ENCODE measurements at regions not wholly inside any gene's neighbourhood (a gene's known extent, or its start where the extent isn't known, plus 50 kb on each side); places are given as distances from the start of the nearest gene placed in this dataset.
"Not testable (repeated sequence)": the region's sequence is repeated elsewhere in the genome, so short reads cannot be mapped to it uniquely, and the experiment has no call there.

DNA sequence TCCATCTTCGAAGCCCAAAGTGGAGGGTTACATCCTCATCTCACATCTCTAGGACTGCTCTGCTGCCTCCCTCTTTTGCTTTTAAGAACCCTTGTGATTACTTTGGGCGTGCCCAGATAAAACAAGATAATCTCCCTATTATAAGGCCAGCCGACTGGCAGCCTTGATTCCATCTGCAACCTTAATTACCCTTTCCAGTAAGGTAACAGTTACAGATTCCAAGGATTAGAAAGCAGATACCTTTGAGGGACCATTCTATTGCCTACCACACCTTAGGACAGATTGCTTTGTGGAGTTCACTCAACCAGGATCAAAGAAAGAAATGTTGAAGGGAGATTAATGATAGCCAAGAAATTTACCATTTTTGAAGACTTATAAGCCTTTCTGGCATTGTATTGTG, 250.8 kb upstream of the ACVR2A start:
- DNase-seq (no peak), ATAC-seq (no peak)
- Mint-ChIP-seq H3K27me3 (ENCODE audit: low read depth) (no peaks in the 10 kb centered on the region), H3K4me1 (ENCODE audit: low read depth) (no peaks in the 10 kb centered on the region), H3K4me3 (no peak overlapping the region), H3K36me3 (ENCODE audit: insufficient read depth) (no peaks in the 10 kb centered on the region), H3K9me3 (peaks cover 10% of the 10 kb centered on the region)

DNA sequence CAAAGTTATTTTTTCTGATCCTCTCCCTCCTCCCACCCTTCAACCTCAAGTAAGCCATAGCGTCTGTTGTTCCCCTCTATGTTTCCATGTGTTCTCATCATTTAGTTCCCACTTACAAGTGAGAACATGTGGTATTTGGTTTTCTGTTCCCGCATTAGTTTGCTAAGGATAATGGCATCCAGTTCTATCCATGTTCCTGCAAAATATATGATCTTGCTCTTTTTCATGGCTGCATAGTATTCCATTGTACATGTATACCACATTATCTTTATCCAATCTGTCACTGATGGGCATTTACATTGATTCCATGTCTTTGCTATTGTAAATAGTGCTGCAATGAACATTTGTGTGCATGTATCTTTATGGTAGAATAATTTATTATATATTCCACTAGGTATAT, 252.0 kb upstream of the ACVR2A start:
- not testable (repeated sequence) for H3K9me3 Mint-ChIP-seq; ATAC-seq; H3K36me3 Mint-ChIP-seq (ENCODE audit: insufficient read depth); H3K27me3 Mint-ChIP-seq (ENCODE audit: low read depth); H3K4me1 Mint-ChIP-seq (ENCODE audit: low read depth); H3K4me3 Mint-ChIP-seq; DNase-seq

DNA sequence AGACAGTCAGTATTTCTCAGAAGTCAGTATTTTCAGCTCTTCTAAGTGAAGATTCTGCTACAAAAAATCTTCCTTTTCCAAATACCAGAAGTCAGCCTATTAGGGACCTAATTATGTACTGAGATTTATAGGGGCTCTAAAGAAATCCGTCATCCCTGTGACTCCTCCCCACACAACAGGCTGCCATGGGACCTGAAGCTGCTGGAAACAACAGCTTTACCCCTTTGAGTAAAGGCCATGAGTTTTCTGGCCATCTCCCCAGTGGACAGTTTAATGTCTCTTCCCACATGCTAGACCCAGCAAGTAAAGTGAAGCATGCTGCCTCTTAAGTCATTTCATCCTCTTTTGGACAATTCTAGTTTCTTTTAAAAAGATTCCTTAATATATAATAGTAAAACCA, 255.7 kb upstream of the ACVR2A start:
- Mint-ChIP-seq H3K27me3 (ENCODE audit: low read depth) (no peaks in the 10 kb centered on the region), H3K9me3 (peaks cover 7% of the 10 kb centered on the region), H3K36me3 (ENCODE audit: insufficient read depth) (no peaks in the 10 kb centered on the region), H3K4me3 (no peak overlapping the region), H3K4me1 (ENCODE audit: low read depth) (no peaks in the 10 kb centered on the region)
- no peak for DNase-seq
- ATAC-seq = no peak

DNA sequence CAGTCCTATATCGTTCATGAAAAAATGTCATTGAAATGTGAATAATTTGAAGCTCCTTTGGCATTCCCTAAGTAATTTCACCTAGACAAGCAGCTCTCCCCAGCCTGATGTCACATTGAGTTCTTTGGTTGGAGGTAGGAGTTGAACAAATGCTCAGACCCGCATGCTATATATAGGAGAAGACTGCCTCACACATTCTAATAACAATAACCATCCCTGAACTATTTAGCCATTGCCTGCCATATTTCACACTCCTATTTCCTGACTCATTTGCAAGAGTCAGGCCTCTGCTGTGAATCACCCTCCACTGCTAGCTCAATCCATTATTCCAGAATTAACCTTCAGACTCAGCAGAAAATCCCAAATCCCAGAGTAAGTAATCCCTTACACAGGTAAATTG, 256.6 kb upstream of the ACVR2A start:
- Mint-ChIP-seq H3K9me3 (peaks cover 7% of the 10 kb centered on the region), H3K27me3 (ENCODE audit: low read depth) (no peaks in the 10 kb centered on the region), H3K4me1 (ENCODE audit: low read depth) (no peaks in the 10 kb centered on the region), H3K4me3 (no peak overlapping the region), H3K36me3 (ENCODE audit: insufficient read depth) (no peaks in the 10 kb centered on the region)
- ATAC-seq (no peak), DNase-seq (no peak)

GRCh38 chr2:147578529-147578928, 266.3 kb upstream of the ACVR2A start:
- Mint-ChIP-seq H3K4me1 (ENCODE audit: low read depth) (no peaks in the 10 kb centered on the region), H3K36me3 (ENCODE audit: insufficient read depth) (no peaks in the 10 kb centered on the region), H3K9me3 (no peaks in the 10 kb centered on the region), H3K27me3 (ENCODE audit: low read depth) (no peaks in the 10 kb centered on the region), H3K4me3 (no peak overlapping the region)
- ATAC-seq (no peak), DNase-seq (no peak)

GRCh38 chr2:147577998-147578380, 266.8 kb upstream of the ACVR2A start:
- no peak overlapping the region for H3K4me3 Mint-ChIP-seq
- no peak for DNase-seq
- no peak for ATAC-seq
- no peaks in the 10 kb centered on the region for H3K9me3 Mint-ChIP-seq
- no peaks in the 10 kb centered on the region for H3K4me1 Mint-ChIP-seq (ENCODE audit: low read depth)
- no peaks in the 10 kb centered on the region for H3K27me3 Mint-ChIP-seq (ENCODE audit: low read depth)
- no peaks in the 10 kb centered on the region for H3K36me3 Mint-ChIP-seq (ENCODE audit: insufficient read depth)

DNA sequence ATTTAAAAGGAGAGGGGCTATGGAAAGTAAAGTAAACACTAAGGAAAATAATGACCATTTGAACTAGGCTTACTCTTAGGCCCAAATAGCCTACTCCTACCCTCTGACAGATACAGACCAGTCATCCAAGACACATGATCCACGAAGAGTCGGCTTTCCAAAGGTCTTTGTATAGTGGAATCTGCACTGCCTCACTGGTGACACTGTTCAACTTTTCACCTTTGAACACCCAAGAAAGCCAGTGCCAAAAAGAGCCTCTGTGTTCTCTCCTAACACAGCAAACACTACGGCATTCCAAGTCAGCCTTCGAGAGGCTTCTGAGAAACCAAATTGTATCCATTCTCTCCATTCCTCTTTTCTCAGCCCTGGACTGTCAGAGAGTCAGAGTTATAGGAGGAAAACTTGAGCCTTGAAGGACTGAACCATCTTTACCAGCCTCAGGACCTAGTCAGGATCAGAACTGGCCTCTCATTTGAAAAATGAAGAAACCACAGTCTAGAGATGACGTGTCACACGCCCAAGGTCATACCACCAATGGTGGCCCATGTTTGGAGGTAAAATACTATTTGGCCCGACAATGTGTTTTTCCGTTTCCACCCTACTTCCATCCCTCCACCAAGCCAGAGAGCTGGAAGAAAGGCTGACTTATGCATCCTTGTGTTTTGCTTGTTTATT, 267.4 kb upstream of the ACVR2A start:
- DNase-seq (no peak), ATAC-seq (no peak)
- H3K9me3 Mint-ChIP-seq = no peaks in the 10 kb centered on the region
- no peak overlapping the region for H3K4me3 Mint-ChIP-seq
- no peaks in the 10 kb centered on the region for H3K4me1 Mint-ChIP-seq (ENCODE audit: low read depth)
- no peaks in the 10 kb centered on the region for H3K27me3 Mint-ChIP-seq (ENCODE audit: low read depth)
- H3K36me3 Mint-ChIP-seq (ENCODE audit: insufficient read depth) = no peaks in the 10 kb centered on the region

GRCh38 chr2:147575106-147575505, 269.7 kb upstream of the ACVR2A start:
- H3K9me3 Mint-ChIP-seq = peaks cover 5% of the 10 kb centered on the region
- H3K4me3 Mint-ChIP-seq = no peak overlapping the region
- no peaks in the 10 kb centered on the region for H3K36me3 Mint-ChIP-seq (ENCODE audit: insufficient read depth)
- ATAC-seq (no peak), DNase-seq (no peak)
- H3K4me1 Mint-ChIP-seq (ENCODE audit: low read depth) = no peaks in the 10 kb centered on the region
- no peaks in the 10 kb centered on the region for H3K27me3 Mint-ChIP-seq (ENCODE audit: low read depth)

DNA sequence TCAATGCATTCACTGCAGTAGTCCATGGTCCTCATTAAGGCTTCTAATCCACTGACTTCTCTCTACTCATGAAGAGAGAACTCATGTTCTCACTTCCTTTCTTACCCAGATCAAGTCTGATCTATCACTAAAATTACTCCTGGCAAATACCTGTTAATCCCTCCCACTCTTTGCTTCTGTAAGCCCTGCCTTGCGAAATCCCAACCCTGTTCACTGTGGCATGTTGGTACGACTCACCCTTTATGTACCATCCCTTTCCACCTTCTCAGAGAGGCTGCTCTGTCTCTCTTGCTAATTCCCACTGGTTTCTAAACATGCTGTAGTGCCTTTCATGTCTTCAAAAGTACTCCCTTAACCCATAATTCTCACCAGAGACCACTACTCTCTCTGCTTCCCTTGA, 272.2 kb upstream of the ACVR2A start:
- Mint-ChIP-seq H3K4me3 (no peak overlapping the region), H3K36me3 (ENCODE audit: insufficient read depth) (no peaks in the 10 kb centered on the region), H3K27me3 (ENCODE audit: low read depth) (no peaks in the 10 kb centered on the region), H3K9me3 (peaks cover 5% of the 10 kb centered on the region), H3K4me1 (ENCODE audit: low read depth) (no peaks in the 10 kb centered on the region)
- ATAC-seq (no peak), DNase-seq (no peak)

DNA sequence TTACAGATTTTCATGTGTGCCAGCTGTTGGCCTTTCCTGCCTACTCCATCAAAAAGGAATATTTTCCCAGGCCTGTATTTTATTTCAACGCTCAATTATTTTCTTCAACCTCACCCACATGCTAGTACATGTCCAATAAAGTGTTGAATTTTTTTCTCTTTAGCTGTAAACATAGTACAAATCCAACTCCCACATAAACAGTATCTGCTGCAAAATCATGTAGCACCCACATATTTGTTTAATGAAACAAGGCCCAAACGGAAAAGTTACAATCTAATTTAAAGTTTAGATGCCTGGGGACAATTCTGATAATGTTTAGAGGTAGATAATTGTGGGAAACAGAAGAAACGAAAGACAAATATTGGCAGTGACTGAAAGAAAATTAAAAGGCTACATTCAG, 275.4 kb upstream of the ACVR2A start:
- peaks cover 5% of the 10 kb centered on the region for H3K9me3 Mint-ChIP-seq
- H3K27me3 Mint-ChIP-seq (ENCODE audit: low read depth) = no peaks in the 10 kb centered on the region
- DNase-seq (no peak), ATAC-seq (no peak)
- H3K4me3 Mint-ChIP-seq = no peak overlapping the region
- H3K36me3 Mint-ChIP-seq (ENCODE audit: insufficient read depth) = no peaks in the 10 kb centered on the region
- no peaks in the 10 kb centered on the region for H3K4me1 Mint-ChIP-seq (ENCODE audit: low read depth)

DNA sequence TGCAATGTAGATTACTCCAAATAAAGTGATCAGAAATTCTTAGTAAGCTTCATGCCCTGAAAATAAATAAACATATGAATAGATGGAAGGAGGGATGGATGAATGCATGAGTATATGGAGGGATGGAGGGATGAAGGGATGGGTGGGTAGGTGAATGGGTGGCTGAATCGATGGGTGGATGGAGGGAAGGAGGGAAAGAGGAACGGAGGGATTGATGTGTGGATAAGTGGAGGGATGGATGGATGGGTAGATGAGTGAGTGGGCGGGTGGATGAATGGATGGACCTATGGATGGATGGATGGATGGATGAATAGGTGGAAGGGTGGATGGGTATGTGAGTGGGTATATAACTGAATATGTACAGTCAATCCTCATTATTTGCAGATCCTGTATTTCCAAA, 276.7 kb upstream of the ACVR2A start:
- ATAC-seq = no peak
- H3K4me1 Mint-ChIP-seq (ENCODE audit: low read depth) = no peaks in the 10 kb centered on the region
- no peaks in the 10 kb centered on the region for H3K36me3 Mint-ChIP-seq (ENCODE audit: insufficient read depth)
- peaks cover 5% of the 10 kb centered on the region for H3K9me3 Mint-ChIP-seq
- H3K27me3 Mint-ChIP-seq (ENCODE audit: low read depth) = no peaks in the 10 kb centered on the region
- no peak overlapping the region for H3K4me3 Mint-ChIP-seq
- DNase-seq = no peak

DNA sequence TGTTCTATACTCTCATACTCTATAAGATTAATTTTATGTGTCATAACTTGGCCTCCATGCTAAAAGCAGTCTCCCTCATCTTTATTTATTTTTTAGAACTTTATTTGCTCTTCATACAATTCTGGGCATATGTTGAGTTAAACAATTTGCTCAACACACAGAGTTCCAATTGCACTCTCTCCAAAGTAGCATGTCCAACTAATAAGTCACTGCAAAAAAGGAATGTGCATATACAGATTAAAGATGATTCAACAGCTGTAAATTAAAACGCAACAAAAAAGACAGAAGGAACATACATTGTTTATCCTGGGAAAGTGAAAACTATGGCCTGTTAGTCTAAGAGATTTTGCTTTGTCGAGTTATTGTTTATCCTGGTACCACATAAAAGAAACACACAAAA, 277.7 kb upstream of the ACVR2A start:
- Mint-ChIP-seq H3K27me3 (ENCODE audit: low read depth) (no peaks in the 10 kb centered on the region), H3K4me1 (ENCODE audit: low read depth) (no peaks in the 10 kb centered on the region), H3K4me3 (no peak overlapping the region), H3K9me3 (peaks cover 5% of the 10 kb centered on the region), H3K36me3 (ENCODE audit: insufficient read depth) (no peaks in the 10 kb centered on the region)
- ATAC-seq (no peak), DNase-seq (no peak)

- H3K9me3 Mint-ChIP-seq = no peaks in the 10 kb centered on the region
- ATAC-seq (no peak), DNase-seq (no peak)
- H3K4me3 Mint-ChIP-seq = no peak overlapping the region
- H3K36me3 Mint-ChIP-seq (ENCODE audit: insufficient read depth) = no peaks in the 10 kb centered on the region
- H3K4me1 Mint-ChIP-seq (ENCODE audit: low read depth) = peaks cover 1% of the 10 kb centered on the region
- peaks cover 2% of the 10 kb centered on the region for H3K27me3 Mint-ChIP-seq (ENCODE audit: low read depth)
Measured at GRCh38 chr2:147560810-147561535, 283.9 kb upstream of the ACVR2A start.

DNA sequence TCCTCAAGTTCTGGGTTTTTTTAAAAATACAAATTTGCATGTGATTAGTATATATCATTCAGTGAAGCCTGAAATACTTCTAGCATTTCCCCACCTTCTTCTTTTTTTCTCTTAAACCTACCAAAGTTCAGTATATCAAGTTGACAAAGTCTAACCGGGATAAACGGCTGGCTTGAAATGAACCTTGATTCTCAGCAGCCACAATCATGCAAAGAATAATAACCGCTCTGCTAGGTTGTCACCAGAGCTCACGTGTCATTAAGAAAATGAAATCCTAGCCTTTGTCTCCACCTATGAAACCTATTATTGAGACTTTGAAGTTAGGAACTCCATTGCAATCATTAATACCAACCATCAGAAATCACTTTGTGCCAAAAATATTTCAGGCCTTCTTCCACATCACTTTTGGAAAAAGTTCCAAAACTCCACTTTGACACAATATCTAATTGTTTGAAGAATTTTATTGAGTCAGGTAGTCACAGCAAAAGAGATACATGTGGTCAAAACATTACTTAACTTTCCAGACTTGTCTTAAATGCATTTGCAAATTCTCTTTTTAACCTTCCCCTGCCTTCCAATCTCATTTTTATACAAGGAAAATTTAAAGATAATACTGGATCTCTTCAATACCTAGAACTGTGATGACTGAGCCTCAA, 285.6 kb upstream of the ACVR2A start:
- H3K36me3 Mint-ChIP-seq (ENCODE audit: insufficient read depth) = no peaks in the 10 kb centered on the region
- peaks cover 1% of the 10 kb centered on the region for H3K4me1 Mint-ChIP-seq (ENCODE audit: low read depth)
- H3K4me3 Mint-ChIP-seq = no peak overlapping the region
- H3K9me3 Mint-ChIP-seq = no peaks in the 10 kb centered on the region
- DNase-seq = no peak
- peaks cover 2% of the 10 kb centered on the region for H3K27me3 Mint-ChIP-seq (ENCODE audit: low read depth)
- no peak for ATAC-seq

- Mint-ChIP-seq H3K4me1 (ENCODE audit: low read depth) (peaks cover 1% of the 10 kb centered on the region), H3K36me3 (ENCODE audit: insufficient read depth) (no peaks in the 10 kb centered on the region), H3K27me3 (ENCODE audit: low read depth) (peaks cover 2% of the 10 kb centered on the region), H3K9me3 (no peaks in the 10 kb centered on the region), H3K4me3 (no peak overlapping the region)
- DNase-seq (no peak), ATAC-seq (no peak)
Measured at GRCh38 chr2:147558620-147559019, 286.2 kb upstream of the ACVR2A start.
